H1 (cell line): ENCODE measurements at regions not wholly inside any gene's neighbourhood (a gene's known extent, or its start where the extent isn't known, plus 50 kb on each side); places are given as distances from the start of the nearest gene placed in this dataset.

Source experiments
- CTCF ChIA-PET: fragments of 300-600 bp; sonication (Branson Sonifier 250); formaldehyde crosslinking; loops from one replicate; lab custom pipeline; 2021; ENCODE audit not compliant: partially characterized antibody; lab: Charles Lee
- POLR2A ChIA-PET: fragments of 300-600 bp; sonication (Branson Sonifier 250); formaldehyde crosslinking; loops from one replicate; lab custom pipeline; 2021; ENCODE audit warnings: inconsistent platforms; ENCODE audit not compliant: partially characterized antibody; lab: Charles Lee
- DNase-seq, 2 experiments: peaks; one replicate each; pipeline versions ENCODE4 v3.0.0 to v3.0.0-alpha.2; 2010 to 2022; ENCODE audit warnings: low spot score in 2 of 2, low read depth in 1 of 2, mixed read lengths in 1 of 2
- FAIRE-seq: peaks from 2 replicates; lab custom pipeline; 2011; peaks lifted over from hg19 to GRCh38; lab: Jason Lieb, UNC
- H2AFZ ChIP-seq: 2 replicates; pipeline ENCODE4 v1.8.1; 2012; ENCODE audit warnings: low read length, inconsistent platforms
- H2AK5ac ChIP-seq: 2 replicates; pipeline ENCODE4 v1.6.1; 2013; ENCODE audit warnings: low read depth, low read length
- H2BK120ac ChIP-seq: replicated peaks from 2 replicates; pipeline ENCODE3; 2013; ENCODE audit warnings: low read depth, low read length, inconsistent platforms
- H2BK12ac ChIP-seq: 2 replicates; pipeline ENCODE4 v1.6.1; 2013; ENCODE audit warnings: low read depth, low read length
- H2BK15ac ChIP-seq: 2 replicates; pipeline ENCODE4 v1.6.1; 2013; ENCODE audit warnings: low read length
- H2BK20ac ChIP-seq: 2 replicates; pipeline ENCODE4 v1.6.1; 2013; ENCODE audit warnings: low read length
- H2BK5ac ChIP-seq: 2 replicates; pipeline ENCODE4 v1.6.1; 2013; ENCODE audit warnings: low read depth, low read length
- H3K14ac ChIP-seq: 2 replicates; pipeline ENCODE4 v1.6.1; 2013; ENCODE audit warnings: inconsistent platforms; ENCODE audit not compliant: insufficient read length
- H3K18ac ChIP-seq: 2 replicates; pipeline ENCODE4 v1.6.1; 2013; ENCODE audit warnings: low read length; ENCODE audit errors: extremely low read depth
- H3K23ac ChIP-seq: 2 replicates; pipeline ENCODE4 v1.6.1; 2013; ENCODE audit warnings: inconsistent platforms; ENCODE audit not compliant: insufficient read length
- H3K23me2 ChIP-seq: 2 replicates; pipeline ENCODE4 v1.6.1; 2013; ENCODE audit warnings: low read depth, low read length
- H3K27ac ChIP-seq: 2 replicates; pipeline ENCODE4 v1.6.1; 2011; ENCODE audit warnings: low read depth, low read length, inconsistent platforms
- H3K27me3 ChIP-seq, 4 experiments: replicated peaks in 1 of 4; 1 replicate in 1 of 4; 2 replicates in 3 of 4; pipeline versions ENCODE4 v1.6.1 to v1.8.1; 2011 to 2013; ENCODE audit warnings: low read length in 3 of 4, mild to moderate bottlenecking in 3 of 4, inconsistent platforms in 2 of 4, mixed read lengths in 2 of 4, moderate library complexity in 1 of 4; ENCODE audit not compliant: control insufficient read depth in 3 of 4, insufficient read depth in 3 of 4; ENCODE audit errors: extremely low read depth in 1 of 4
- H3K36me3 ChIP-seq, 4 experiments: 2 replicates each; pipeline versions ENCODE4 v1.6.1 to v1.8.1; 2011 to 2013; ENCODE audit warnings: mild to moderate bottlenecking in 4 of 4, low read length in 3 of 4, moderate library complexity in 2 of 4, control low read depth in 1 of 4, inconsistent platforms in 1 of 4; ENCODE audit not compliant: insufficient read depth in 4 of 4, control insufficient read depth in 2 of 4
- H3K4ac ChIP-seq: replicated peaks from 2 replicates; pipeline ENCODE3; 2013; ENCODE audit warnings: low read length, low read depth, mixed read lengths, inconsistent platforms; ENCODE audit not compliant: insufficient read length
- H3K4me1 ChIP-seq, 4 experiments: replicated peaks in 1 of 4; 1 replicate in 1 of 4; 2 replicates in 3 of 4; pipeline versions ENCODE4 v1.6.1 to v1.8.1; 2011 to 2013; ENCODE audit warnings: low read length in 3 of 4, inconsistent platforms in 2 of 4, mixed read lengths in 1 of 4; ENCODE audit not compliant: insufficient read depth in 4 of 4, control insufficient read depth in 3 of 4
- H3K4me2 ChIP-seq, 2 experiments: 2 replicates each; pipeline versions ENCODE4 v1.6.1 to v1.8.1; 2011 to 2013; ENCODE audit warnings: low read depth in 2 of 2, low read length in 2 of 2, control low read depth in 1 of 2, inconsistent platforms in 1 of 2, mild to moderate bottlenecking in 1 of 2; ENCODE audit not compliant: insufficient read depth in 1 of 2
- H3K4me3 ChIP-seq, 4 experiments: fragments of 200-600, 300-600 bp in 1 of 4; sonication (generic), shearing (Covaris generic), sonication (Bioruptor Twin) in 1 of 4; 2 replicates each; pipeline versions ENCODE4 v1.5.1 to v1.8.1; 2011 to 2016; ENCODE audit warnings: low read length in 4 of 4, low read depth in 3 of 4, control low read depth in 2 of 4, inconsistent platforms in 2 of 4, mild to moderate bottlenecking in 2 of 4, mixed read lengths in 1 of 4, moderate library complexity in 1 of 4; ENCODE audit not compliant: insufficient read depth in 2 of 4; ENCODE audit errors: extremely low read depth in 1 of 4
- H3K56ac ChIP-seq: replicated peaks from 2 replicates; pipeline ENCODE3; 2013; ENCODE audit warnings: low read depth, mild to moderate bottlenecking, mixed read lengths, low read length, inconsistent platforms; ENCODE audit not compliant: insufficient read length
- H3K79me1 ChIP-seq: 2 replicates; pipeline ENCODE4 v1.6.1; 2013; ENCODE audit warnings: low read depth, low read length, control low read depth
- H3K79me2 ChIP-seq, 2 experiments: 2 replicates each; pipeline versions ENCODE4 v1.6.1 to v1.8.1; 2012 to 2013; ENCODE audit warnings: low read length in 2 of 2, mild to moderate bottlenecking in 2 of 2, inconsistent platforms in 1 of 2; ENCODE audit not compliant: insufficient read depth in 2 of 2, control insufficient read depth in 1 of 2
- H3K9ac ChIP-seq, 4 experiments: replicated peaks in 1 of 4; 1 replicate in 1 of 4; 2 replicates in 3 of 4; pipeline versions ENCODE4 v1.6.1 to v1.8.1; 2011 to 2013; ENCODE audit warnings: low read depth in 3 of 4, low read length in 3 of 4, control low read depth in 2 of 4, mild to moderate bottlenecking in 2 of 4, moderate library complexity in 2 of 4, inconsistent platforms in 1 of 4; ENCODE audit errors: extremely low read depth in 1 of 4
- H3K9me3 ChIP-seq, 2 experiments: 2 replicates each; pipeline versions ENCODE4 v1.6.1 to v1.8.1; 2012 to 2013; ENCODE audit warnings: mild to moderate bottlenecking in 2 of 2, moderate library complexity in 2 of 2, control low read depth in 1 of 2, inconsistent platforms in 1 of 2, low read depth in 1 of 2, low read length in 1 of 2, mixed read lengths in 1 of 2; ENCODE audit not compliant: insufficient read depth in 2 of 2
- H4K20me1 ChIP-seq, 2 experiments: replicated peaks in 1 of 2; 2 replicates each; pipeline versions ENCODE3 to v1.8.1; 2011 to 2013; ENCODE audit warnings: inconsistent platforms in 2 of 2, low read length in 2 of 2, mild to moderate bottlenecking in 1 of 2; ENCODE audit not compliant: insufficient read depth in 2 of 2, control insufficient read depth in 1 of 2
- H4K5ac ChIP-seq: 2 replicates; pipeline ENCODE4 v1.6.1; 2013; ENCODE audit warnings: low read length, low read depth, mixed read lengths, inconsistent platforms; ENCODE audit not compliant: insufficient read length
- H4K8ac ChIP-seq: 2 replicates; pipeline ENCODE4 v1.8.0; 2013; ENCODE audit warnings: mild to moderate bottlenecking, moderate library complexity, low read length, inconsistent platforms; ENCODE audit not compliant: insufficient read depth; ENCODE audit errors: extremely low read depth
- H4K91ac ChIP-seq: replicated peaks from 2 replicates; pipeline ENCODE3; 2013; ENCODE audit warnings: low read length, mixed read lengths, inconsistent platforms; ENCODE audit not compliant: insufficient read length
- KDM4A ChIP-seq: IDR thresholded peaks from one replicate; pipeline ENCODE4 v1.7.1; 2012; ENCODE audit warnings: low read depth, mild to moderate bottlenecking, moderate library complexity, low read length, inconsistent platforms; ENCODE audit not compliant: severe bottlenecking
- RAD21 ChIP-seq, 2 experiments: IDR thresholded peaks in 1 of 2; conservative IDR thresholded peaks in 1 of 2; 2 replicates each; pipeline ENCODE4 v1.6.1; 2011; ENCODE audit warnings: low read depth in 2 of 2, low read length in 2 of 2, improper control_type of control experiment in 1 of 2, inconsistent platforms in 1 of 2, mild to moderate bottlenecking in 1 of 2, moderate library complexity in 1 of 2
- WGBS, 2 experiments: shearing (Covaris generic) in 1 of 2; methylation state at CpG; one replicate each; pipeline versions ENCODE4 v1.1.6 to v1.1.7; 2013 to 2015; ENCODE audit warnings: low lambda C conversion rate in 2 of 2, mixed read lengths in 2 of 2, inconsistent platforms in 1 of 2, low coverage in 1 of 2, missing lambda C conversion rate in 1 of 2; ENCODE audit not compliant: insufficient replicate concordance in 2 of 2, insufficient coverage in 1 of 2, insufficient read length in 1 of 2; ENCODE audit errors: extremely low coverage in 1 of 2, missing lambda C conversion rate in 1 of 2; 5-methylcytosine and 5-hydroxymethylcytosine counted together

DNA sequence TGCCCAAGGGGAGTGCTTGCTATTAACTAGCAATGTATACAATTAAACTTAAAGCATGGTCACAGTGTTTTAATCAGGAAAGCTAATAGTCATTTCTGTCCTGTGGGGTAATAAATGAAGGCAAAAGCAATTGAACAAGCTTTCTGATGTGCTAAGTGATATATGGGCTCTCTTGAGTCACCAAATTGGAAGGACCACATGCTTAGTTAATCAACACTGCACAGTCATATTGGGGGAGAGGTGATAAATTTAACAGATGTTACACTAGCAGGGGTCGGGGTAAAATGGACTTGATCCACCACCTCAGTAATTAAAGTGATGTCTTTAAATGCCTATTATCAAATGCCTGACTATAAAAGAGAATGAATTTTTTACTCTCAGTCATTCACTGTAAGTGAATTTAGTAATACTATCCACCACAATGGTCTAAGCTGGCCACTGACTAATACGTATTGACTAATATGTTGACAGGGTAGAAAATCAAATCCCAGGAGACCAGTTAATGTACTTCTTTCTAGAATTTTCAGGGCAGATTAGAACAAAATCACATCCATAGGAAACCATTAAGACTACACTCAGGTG is 736.3 kb downstream of the RPS29 start:
- no peak overlapping the region for H3K18ac ChIP-seq
- H3K23ac ChIP-seq: no peak overlapping the region
- no peak overlapping the region for H3K14ac ChIP-seq
- no peak overlapping the region for H2BK15ac ChIP-seq
- H2BK20ac ChIP-seq: no peak overlapping the region
- no peak overlapping the region for H3K4ac ChIP-seq
- FAIRE-seq (no peak), DNase-seq (no peak)
- no peak overlapping the region for H2BK12ac ChIP-seq
- no peak overlapping the region for H2BK5ac ChIP-seq
- no peak overlapping the region for H2AFZ ChIP-seq
- no peaks in the 10 kb centered on the region for H3K4me1 ChIP-seq
- H3K4me3 ChIP-seq: no peak overlapping the region
- H3K9me3 ChIP-seq: no peaks in the 10 kb centered on the region
- no peaks in the 10 kb centered on the region for H3K36me3 ChIP-seq
- no peak overlapping the region for H3K9ac ChIP-seq
- no peak overlapping the region for H3K4me2 ChIP-seq
- H2BK120ac ChIP-seq: no peak overlapping the region
- 91% methylated on average over 2 of the region's 2 CpGs; no CpG with 5 or more reads in 1 of the 2 experiments for WGBS, 2 experiments
- H4K8ac ChIP-seq: no peak overlapping the region
- no peak overlapping the region for H3K56ac ChIP-seq
- no peaks in the 10 kb centered on the region for H3K27me3 ChIP-seq
- no peaks in the 10 kb centered on the region for H4K20me1 ChIP-seq
- 0 out of 2 replicates have a peak, but pooled peaks cover 2% of the 10 kb centered on the region for H3K23me2 ChIP-seq
- H4K91ac ChIP-seq: no peak overlapping the region
- no peak overlapping the region for H4K5ac ChIP-seq
- no peak overlapping the region for H2AK5ac ChIP-seq
- no peaks in the 10 kb centered on the region for H3K79me2 ChIP-seq
- no peaks in the 10 kb centered on the region for H3K79me1 ChIP-seq
- POLR2A ChIA-PET: no interaction called here
- CTCF ChIA-PET: no interaction called here
- H3K27ac ChIP-seq: no peak overlapping the region
- TF ChIP-seq RAD21 (IDR thresholded peaks at IDR 0.05 in 1 of 2, conservative IDR thresholded peaks at IDR 0.05 in 1 of 2; ENCODE audit: low read depth in 2 of 2, low read length in 2 of 2) (no peak), KDM4A (no peak)
